Brain pericyte (primary cell): ENCODE measurements at regions not wholly inside any gene's neighbourhood (a gene's known extent, or its start where the extent isn't known, plus 50 kb on each side); places are given as distances from the start of the nearest gene placed in this dataset.

Experiments used
- DNase-seq: peaks from one replicate; pipeline ENCODE4 v3.0.0-alpha.2; 2012; ENCODE audit warnings: low read depth, low spot score

GRCh38 chr7:148950806-148951205, 66.7 kb upstream of the EZH2 start:
- no peak for DNase-seq

- no peak for DNase-seq
Measured at GRCh38 chr7:148944935-148945934, 61.1 kb upstream of the EZH2 start.

GRCh38 chr7:148941598-148942275, 57.6 kb upstream of the EZH2 start:
- no peak for DNase-seq

- DNase-seq = peak; percentile 68
Measured at GRCh38 chr7:148940702-148941597, 56.9 kb upstream of the EZH2 start.

GRCh38 chr7:148939128-148939755, 55.2 kb upstream of the EZH2 start:
- no peak for DNase-seq

- no peak for DNase-seq
Measured at GRCh38 chr7:148935451-148935850, 51.4 kb upstream of the EZH2 start.
